ENCODE measurements at regions not wholly inside any gene's neighbourhood (a gene's known extent, or its start where the extent isn't known, plus 50 kb on each side); places are given as distances from the start of the nearest gene placed in this dataset.

- TF ChIP-seq CTCF (IDR thresholded peaks at IDR 0.05; ENCODE audit: insufficient read depth, low read length) (no peak), SPI1 (IDR thresholded peaks at IDR 0.05; ENCODE audit: borderline replicate concordance, low read depth) (no peak), POLR2AphosphoS5 (IDR thresholded peaks at IDR 0.05; ENCODE audit: low read depth) (no peak), GABPA (IDR thresholded peaks at IDR 0.05; ENCODE audit: low read depth) (no peak)
Observed at GRCh38 chr12:91928501-91928900, 217.1 kb downstream of the BTG1 start.
